Kidney (tissue), 13 donors: ENCODE measurements at regions not wholly inside any gene's neighbourhood (a gene's known extent, or its start where the extent isn't known, plus 50 kb on each side); places are given as distances from the start of the nearest gene placed in this dataset.

ENCODE experiments used
- DNase-seq, 5 donors: peaks; one replicate each; pipeline ENCODE4 v3.0.0-alpha.2; 2013 to 2020
- FAIRE-seq: peaks from 2 replicates; lab custom pipeline; 2012; peaks lifted over from hg19 to GRCh38; lab: Jason Lieb, UNC
- H3K27ac ChIP-seq, 2 donors: one replicate each; pipeline ENCODE4 v1.7.0; 2013; ENCODE audit warnings: low read depth in 2 of 2, low read length in 2 of 2, inconsistent platforms in 1 of 2
- H3K27me3 ChIP-seq: one replicate; pipeline ENCODE4 v1.7.1; 2013; ENCODE audit warnings: low read length, inconsistent platforms; ENCODE audit not compliant: control insufficient read depth, insufficient read depth
- H3K36me3 ChIP-seq, 3 donors: one replicate each; pipeline versions ENCODE4 v1.7.0 to v1.7.1; 2013; ENCODE audit warnings: low read length in 3 of 3, control low read depth in 1 of 3, inconsistent platforms in 1 of 3; ENCODE audit not compliant: insufficient read depth in 3 of 3, control insufficient read depth in 2 of 3
- H3K4me1 ChIP-seq, 3 donors: one replicate each; pipeline versions ENCODE4 v1.7.0 to v1.7.1; 2013; ENCODE audit warnings: low read length in 3 of 3, inconsistent platforms in 1 of 3, low read depth in 1 of 3; ENCODE audit not compliant: control insufficient read depth in 2 of 3, insufficient read depth in 2 of 3
- H3K4me3 ChIP-seq, 3 donors: one replicate each; pipeline versions ENCODE4 v1.7.0 to v1.8.1; 2013; ENCODE audit warnings: low read length in 3 of 3, control low read depth in 1 of 3, inconsistent platforms in 1 of 3
- H3K9ac ChIP-seq, 3 donors: one replicate each; pipeline versions ENCODE4 v1.7.0 to v1.7.1; 2013; ENCODE audit warnings: low read length in 3 of 3, control low read depth in 1 of 3, inconsistent platforms in 1 of 3
- H3K9me3 ChIP-seq, 3 donors: one replicate each; pipeline versions ENCODE4 v1.7.0 to v1.7.1; 2013; ENCODE audit warnings: low read length in 3 of 3, control low read depth in 1 of 3, inconsistent platforms in 1 of 3; ENCODE audit not compliant: control insufficient read depth in 2 of 3, insufficient read depth in 1 of 3
- intact Hi-C: fragments of 100-400 bp; cut with DNase I; formaldehyde crosslinking; loops from one replicate; pipeline ENCODE4 v1.11.1; 2022
- TF ChIP-seq, protein P1 (sequence below): IDR thresholded peaks from 3 replicates; pipeline ENCODE4 v1.5.1; 2012; ENCODE audit warnings: mild to moderate bottlenecking, moderate library complexity, borderline replicate concordance; ENCODE audit not compliant: insufficient read depth; ENCODE audit errors: extremely low read depth
- donor health status: control.
- donor health status: control.
- donor health status: control.
- donor health status: control.
- donor health status: control.
- donor health status: DM: yes; HTN: yes; CAD: no.
- donor health status: Normal renal cell carcinoma (clear cell type).

DNA sequence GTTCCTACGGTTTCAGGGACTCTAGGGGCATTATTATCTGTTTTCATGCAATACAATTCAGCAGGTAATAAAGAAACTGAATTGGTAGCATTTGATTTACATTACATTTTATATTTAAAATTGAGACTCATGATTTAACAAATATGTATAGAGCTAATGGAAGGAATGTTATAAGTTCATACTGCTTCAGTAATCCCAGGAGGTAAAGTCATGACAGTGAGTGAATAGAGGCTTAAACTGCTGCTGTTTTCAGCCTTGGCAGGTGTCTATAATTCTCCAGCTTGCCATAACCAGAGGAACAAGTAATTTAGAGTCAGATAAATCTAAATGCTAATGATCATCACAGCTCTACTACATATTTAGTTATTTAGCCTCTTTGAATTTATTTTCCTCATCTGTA lies 360.8 kb upstream of the MANEA start:
- H3K27ac ChIP-seq: no peak overlapping the region
- H3K36me3 ChIP-seq: no peaks in the 10 kb centered on the region
- H3K4me1 ChIP-seq: no peaks in the 10 kb centered on the region
- no peak overlapping the region for H3K9ac ChIP-seq
- FAIRE-seq: no peak
- TF ChIP-seq, protein P1, sequence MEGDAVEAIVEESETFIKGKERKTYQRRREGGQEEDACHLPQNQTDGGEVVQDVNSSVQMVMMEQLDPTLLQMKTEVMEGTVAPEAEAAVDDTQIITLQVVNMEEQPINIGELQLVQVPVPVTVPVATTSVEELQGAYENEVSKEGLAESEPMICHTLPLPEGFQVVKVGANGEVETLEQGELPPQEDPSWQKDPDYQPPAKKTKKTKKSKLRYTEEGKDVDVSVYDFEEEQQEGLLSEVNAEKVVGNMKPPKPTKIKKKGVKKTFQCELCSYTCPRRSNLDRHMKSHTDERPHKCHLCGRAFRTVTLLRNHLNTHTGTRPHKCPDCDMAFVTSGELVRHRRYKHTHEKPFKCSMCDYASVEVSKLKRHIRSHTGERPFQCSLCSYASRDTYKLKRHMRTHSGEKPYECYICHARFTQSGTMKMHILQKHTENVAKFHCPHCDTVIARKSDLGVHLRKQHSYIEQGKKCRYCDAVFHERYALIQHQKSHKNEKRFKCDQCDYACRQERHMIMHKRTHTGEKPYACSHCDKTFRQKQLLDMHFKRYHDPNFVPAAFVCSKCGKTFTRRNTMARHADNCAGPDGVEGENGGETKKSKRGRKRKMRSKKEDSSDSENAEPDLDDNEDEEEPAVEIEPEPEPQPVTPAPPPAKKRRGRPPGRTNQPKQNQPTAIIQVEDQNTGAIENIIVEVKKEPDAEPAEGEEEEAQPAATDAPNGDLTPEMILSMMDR: no peak
- no peak overlapping the region for H3K4me3 ChIP-seq
- H3K9me3 ChIP-seq: no peaks in the 10 kb centered on the region
- intact Hi-C loops: no loop called here
- DNase-seq: no peak
- no peaks in the 10 kb centered on the region for H3K27me3 ChIP-seq

DNA sequence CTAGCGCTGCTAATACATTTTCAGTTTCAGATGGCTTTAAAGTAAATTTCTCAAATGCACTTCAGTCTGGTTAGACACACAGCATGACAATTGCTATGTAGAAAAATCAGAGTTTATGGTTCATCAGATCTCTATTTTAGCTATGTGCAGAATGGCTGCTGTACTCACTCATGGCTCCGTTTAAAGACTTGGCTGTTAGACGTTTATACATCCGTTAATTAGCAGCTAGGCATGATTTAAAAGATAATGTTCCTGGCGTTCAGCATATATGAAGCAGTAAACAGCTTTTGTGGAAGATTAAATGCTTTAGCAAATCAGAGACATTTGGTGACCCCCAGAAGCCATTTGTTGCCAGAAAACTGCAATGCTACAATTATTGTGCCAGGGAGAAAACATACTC lies 350.0 kb upstream of the MANEA start:
- Histone ChIP-seq H3K9ac (no peak overlapping the region), H3K36me3 (no peaks in the 10 kb centered on the region), H3K9me3 (no peaks in the 10 kb centered on the region), H3K4me1 (no peaks in the 10 kb centered on the region), H3K27ac (no peak overlapping the region), H3K27me3 (no peaks in the 10 kb centered on the region), H3K4me3 (no peak overlapping the region)
- TF ChIP-seq, protein P1: no peak
- FAIRE-seq (no peak), DNase-seq (peak in 2 of 5 donors; percentile 7 to 20)
- intact Hi-C loops: no loop called here

DNA sequence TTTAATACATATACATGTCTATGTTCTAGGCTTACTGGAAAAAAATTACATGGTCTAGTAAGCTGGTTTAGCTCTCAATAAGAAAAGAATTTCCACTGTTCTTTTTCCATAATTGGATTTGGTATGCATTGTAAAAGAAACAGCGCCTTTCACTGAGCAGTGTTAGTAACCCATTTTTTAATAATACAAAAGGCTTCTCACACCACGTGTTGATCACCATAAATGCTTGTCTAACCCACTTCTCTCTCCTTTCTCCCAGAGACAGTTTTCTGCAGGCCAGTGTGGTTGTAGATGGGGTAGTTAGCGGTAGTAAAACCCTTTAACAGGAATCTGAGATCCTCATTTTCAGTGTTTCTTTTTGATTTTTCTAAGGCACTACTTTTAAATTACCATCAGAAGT lies 348.7 kb upstream of the MANEA start:
- H3K9me3 ChIP-seq: no peaks in the 10 kb centered on the region
- TF ChIP-seq, protein P1: no peak
- DNase-seq (peak in 2 of 5 donors; percentile 1 to 26), FAIRE-seq (no peak)
- no peak overlapping the region for H3K4me3 ChIP-seq
- no peak overlapping the region for H3K9ac ChIP-seq
- intact Hi-C loops: no loop called here
- no peaks in the 10 kb centered on the region for H3K36me3 ChIP-seq
- H3K27ac ChIP-seq: no peak overlapping the region
- no peaks in the 10 kb centered on the region for H3K4me1 ChIP-seq
- no peaks in the 10 kb centered on the region for H3K27me3 ChIP-seq

DNA sequence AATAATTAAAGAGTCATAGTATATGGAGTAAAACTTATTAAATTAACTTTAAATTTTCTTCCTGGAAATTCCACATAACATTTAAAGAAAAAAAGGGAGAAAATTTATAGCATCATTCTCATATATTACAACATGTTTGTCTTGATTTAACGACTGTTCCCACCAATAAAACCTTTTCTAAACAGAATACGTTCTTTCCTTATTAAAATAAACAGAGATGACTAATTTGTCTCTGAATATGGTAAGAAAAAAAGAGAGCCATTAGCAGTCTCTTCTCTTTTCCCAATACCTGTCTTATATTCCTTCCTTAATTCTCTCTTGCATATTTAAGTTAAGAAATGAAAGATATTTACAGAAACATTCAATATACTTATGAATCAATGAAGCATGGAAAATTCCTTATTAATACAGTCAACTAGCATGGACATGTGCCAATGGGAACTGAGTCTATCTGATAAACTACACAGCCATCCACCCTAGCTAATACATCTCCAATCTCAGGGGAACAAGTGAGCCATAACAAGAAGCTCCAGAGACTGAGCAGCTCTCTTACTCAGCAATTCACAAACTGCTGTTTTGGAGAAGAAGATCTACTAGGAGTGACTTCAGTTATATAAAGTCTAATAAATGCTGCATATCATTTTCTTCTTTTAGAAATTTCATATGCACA lies 347.1 kb upstream of the MANEA start:
- DNase-seq (peak in 1 of 5 donors; percentile 1), FAIRE-seq (no peak)
- no peaks in the 10 kb centered on the region for H3K27me3 ChIP-seq
- no peaks in the 10 kb centered on the region for H3K9me3 ChIP-seq
- intact Hi-C loops: no loop called here
- no peak overlapping the region for H3K27ac ChIP-seq
- TF ChIP-seq, protein P1: no peak
- no peak overlapping the region for H3K4me3 ChIP-seq
- no peaks in the 10 kb centered on the region for H3K4me1 ChIP-seq
- H3K9ac ChIP-seq: no peak overlapping the region
- no peaks in the 10 kb centered on the region for H3K36me3 ChIP-seq
